BE2C (cell line): ENCODE measurements at regions not wholly inside any gene's neighbourhood (a gene's known extent, or its start where the extent isn't known, plus 50 kb on each side); places are given as distances from the start of the nearest gene placed in this dataset.

Source experiments
- DNase-seq: peaks from one replicate; pipeline ENCODE4 v3.0.0-alpha.2; 2020
- H3K27me3 ChIP-seq: fragments of 250-450 bp; sonication (Bioruptor Pico); 2 replicates; pipeline ENCODE4 v1.5.1; 2020; ENCODE audit warnings: mild to moderate bottlenecking
- H3K36me3 ChIP-seq: fragments of 250-450 bp; sonication (Bioruptor Pico); 2 replicates; pipeline ENCODE4 v1.5.1; 2020; ENCODE audit warnings: mild to moderate bottlenecking
- H3K4me1 ChIP-seq: fragments of 250-450 bp; sonication (Bioruptor Pico); 2 replicates; pipeline ENCODE4 v1.5.1; 2020
- H3K4me3 ChIP-seq: 2 replicates; pipeline ENCODE4 v1.5.1; 2011; ENCODE audit warnings: low read depth, low read length
- H3K9me3 ChIP-seq: fragments of 250-450 bp; sonication (Bioruptor Pico); 2 replicates; pipeline ENCODE4 v1.5.1; 2020
- CTCF ChIP-seq: IDR thresholded peaks from 2 replicates; pipeline ENCODE4 v1.5.1; 2012; ENCODE audit warnings: mild to moderate bottlenecking, low read depth, low read length

- Histone ChIP-seq H3K4me1 (no peaks in the 10 kb centered on the region), H3K36me3 (no peaks in the 10 kb centered on the region), H3K27me3 (no peaks in the 10 kb centered on the region), H3K9me3 (no peaks in the 10 kb centered on the region), H3K4me3 (no peak overlapping the region)
- TF ChIP-seq CTCF, result no peak
- no peak for DNase-seq
These were observed 507.9 kb upstream of the NRG3 start for GRCh38 chr10:81367132-81367531.

DNA sequence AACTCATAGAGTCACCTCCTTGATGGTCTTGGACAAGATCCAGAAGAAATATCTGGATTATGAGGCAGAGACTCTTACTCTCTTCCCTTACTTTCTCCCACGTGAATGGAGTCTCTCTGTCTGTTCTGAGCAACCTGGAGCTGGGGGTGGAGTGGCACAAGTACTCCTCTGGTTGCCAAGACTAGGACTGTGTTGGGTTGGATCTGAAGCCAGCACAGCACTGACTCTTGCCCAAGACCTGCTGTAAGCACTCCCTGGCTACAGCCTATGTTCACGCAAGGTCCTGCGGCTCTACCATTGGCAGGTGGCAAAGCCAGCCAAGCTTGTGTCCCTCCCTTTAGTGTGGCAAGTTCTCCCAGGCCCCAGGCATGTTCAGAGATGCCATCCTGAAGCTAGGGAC, 488.2 kb upstream of the NRG3 start:
- H3K27me3 ChIP-seq, result no peaks in the 10 kb centered on the region
- H3K4me3 ChIP-seq, result no peak overlapping the region
- no peaks in the 10 kb centered on the region for H3K4me1 ChIP-seq
- no peaks in the 10 kb centered on the region for H3K36me3 ChIP-seq
- no peaks in the 10 kb centered on the region for H3K9me3 ChIP-seq
- TF ChIP-seq CTCF, result no peak
- no peak for DNase-seq

DNA sequence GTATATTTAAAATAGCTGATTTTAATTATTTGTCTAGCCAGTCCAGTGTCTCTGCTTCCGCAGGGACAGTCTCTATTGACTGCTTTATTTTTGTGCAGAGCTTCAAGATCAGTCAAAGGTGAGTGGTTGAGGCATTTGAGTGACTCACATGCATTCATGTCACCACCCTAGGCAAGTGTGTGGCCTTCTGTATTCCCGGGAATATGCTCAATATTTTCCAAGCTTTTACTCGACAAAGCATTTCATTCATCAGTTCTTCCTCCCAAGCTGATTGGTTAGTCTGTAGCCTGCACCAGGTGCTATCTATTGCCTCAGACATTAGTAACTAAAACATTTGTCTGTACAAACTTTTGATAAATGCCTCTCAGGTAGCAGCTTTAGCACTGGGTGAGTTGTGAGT, 471.5 kb upstream of the NRG3 start:
- Histone ChIP-seq H3K27me3 (no peaks in the 10 kb centered on the region), H3K9me3 (no peaks in the 10 kb centered on the region), H3K4me3 (no peak overlapping the region), H3K4me1 (no peaks in the 10 kb centered on the region), H3K36me3 (no peaks in the 10 kb centered on the region)
- TF ChIP-seq CTCF, result no peak
- DNase-seq, result no peak

DNA sequence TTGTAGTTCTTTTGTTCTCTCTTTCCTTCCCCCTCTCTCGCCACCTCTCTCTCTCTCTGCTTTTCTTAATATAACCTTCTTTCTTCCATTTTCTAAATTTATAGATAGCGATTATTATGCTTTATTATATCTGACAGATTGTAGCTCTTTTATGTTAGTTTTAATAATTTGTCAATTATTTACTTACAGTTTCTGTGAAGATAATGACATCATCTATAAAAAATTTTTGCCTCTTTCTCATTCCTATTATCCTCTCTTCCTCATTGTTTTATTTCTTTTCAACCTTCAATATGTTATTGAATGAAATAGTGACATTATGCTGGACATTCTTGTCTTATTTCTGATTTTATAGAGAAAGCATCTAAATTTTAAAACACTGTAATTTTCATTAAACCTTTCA, 469.6 kb upstream of the NRG3 start:
- Histone ChIP-seq H3K4me1 (no peaks in the 10 kb centered on the region), H3K4me3 (no peak overlapping the region), H3K27me3 (no peaks in the 10 kb centered on the region), H3K9me3 (no peaks in the 10 kb centered on the region), H3K36me3 (no peaks in the 10 kb centered on the region)
- TF ChIP-seq CTCF, result no peak
- no peak for DNase-seq

GRCh38 chr10:81414038-81414437, 461.0 kb upstream of the NRG3 start:
- H3K27me3 ChIP-seq, result no peaks in the 10 kb centered on the region
- no peak for DNase-seq
- no peaks in the 10 kb centered on the region for H3K36me3 ChIP-seq
- no peak overlapping the region for H3K4me3 ChIP-seq
- no peaks in the 10 kb centered on the region for H3K4me1 ChIP-seq
- no peaks in the 10 kb centered on the region for H3K9me3 ChIP-seq
- TF ChIP-seq CTCF, result no peak; the same call in 1 of the 2 replicates

GRCh38 chr10:81426722-81427121, 448.3 kb upstream of the NRG3 start:
- no peak for DNase-seq
- Histone ChIP-seq H3K4me1 (no peaks in the 10 kb centered on the region), H3K9me3 (no peaks in the 10 kb centered on the region), H3K27me3 (no peaks in the 10 kb centered on the region), H3K4me3 (no peak overlapping the region), H3K36me3 (no peaks in the 10 kb centered on the region)
- TF ChIP-seq CTCF, result no peak
